ENCODE measurements at regions not wholly inside any gene's neighbourhood (a gene's known extent, or its start where the extent isn't known, plus 50 kb on each side); places are given as distances from the start of the nearest gene placed in this dataset.

GRCh38 chr7:68684246-68684839, 913.9 kb upstream of the AUTS2 start:
- H3K4me1 ChIP-seq: no peaks in the 10 kb centered on the region
- peak in 1 of 2 donors; percentile 44 for DNase-seq
- TF ChIP-seq EP300 (IDR thresholded peaks at IDR 0.05): no peak
- TF ChIP-seq POLR2AphosphoS5 (IDR thresholded peaks at IDR 0.05): no peak
- no peak for TF ChIP-seq CTCF (IDR thresholded peaks at IDR 0.05)
- TF ChIP-seq POLR2A (IDR thresholded peaks at IDR 0.05): no peak
- intact Hi-C loops (cut with DNase I; ENCODE audit: low total_unique reads): no loop called here
- peaks cover 0 to 9% (median 2%) of the 10 kb centered on the region in 4 donors for H3K9me3 ChIP-seq
- H3K36me3 ChIP-seq: no peaks in the 10 kb centered on the region
- 78 to 85% (median 81%) methylated on average over 8 of the region's 8 CpGs for WGBS, 5 donors
- no peaks in the 10 kb centered on the region for H3K27me3 ChIP-seq
- no peak overlapping the region for H3K4me3 ChIP-seq
- no peak overlapping the region for H3K27ac ChIP-seq

- TF ChIP-seq CTCF (IDR thresholded peaks at IDR 0.05) (no peak), POLR2A (IDR thresholded peaks at IDR 0.05) (no peak), POLR2AphosphoS5 (IDR thresholded peaks at IDR 0.05) (no peak), EP300 (IDR thresholded peaks at IDR 0.05) (no peak)
- H3K4me1 ChIP-seq: no peaks in the 10 kb centered on the region
- H3K27ac ChIP-seq: no peak overlapping the region
- intact Hi-C loops (cut with DNase I; ENCODE audit: low total_unique reads): no loop called here
- 78 to 89% (median 81%) methylated on average over 7 of the region's 7 CpGs for WGBS, 5 donors
- H3K27me3 ChIP-seq: no peaks in the 10 kb centered on the region
- no peaks in the 10 kb centered on the region for H3K36me3 ChIP-seq
- peaks cover 0 to 9% (median 2%) of the 10 kb centered on the region in 4 donors for H3K9me3 ChIP-seq
- no peak for DNase-seq
- no peak overlapping the region for H3K4me3 ChIP-seq
Measured at GRCh38 chr7:68684996-68685395, 913.3 kb upstream of the AUTS2 start.

- no peak for DNase-seq
- no peaks in the 10 kb centered on the region for H3K4me1 ChIP-seq
- H3K9me3 ChIP-seq: peaks cover 0 to 15% (median 4%) of the 10 kb centered on the region in 4 donors
- no peaks in the 10 kb centered on the region for H3K27me3 ChIP-seq
- no peak overlapping the region for H3K4me3 ChIP-seq
- H3K27ac ChIP-seq: no peak overlapping the region
- no peaks in the 10 kb centered on the region for H3K36me3 ChIP-seq
- no peak for TF ChIP-seq CTCF (IDR thresholded peaks at IDR 0.05)
- TF ChIP-seq EP300 (IDR thresholded peaks at IDR 0.05): no peak
- TF ChIP-seq POLR2A (IDR thresholded peaks at IDR 0.05): no peak
- no peak for TF ChIP-seq POLR2AphosphoS5 (IDR thresholded peaks at IDR 0.05)
- WGBS, 5 donors: 42 to 59% (median 55%) methylated on average over 8 of the region's 8 CpGs
- intact Hi-C loops (cut with DNase I; ENCODE audit: low total_unique reads): no loop called here
Measured at GRCh38 chr7:68688416-68689086, 909.7 kb upstream of the AUTS2 start.

GRCh38 chr7:68689087-68689433, 909.2 kb upstream of the AUTS2 start:
- no peaks in the 10 kb centered on the region for H3K4me1 ChIP-seq
- H3K27ac ChIP-seq: no peak overlapping the region
- TF ChIP-seq EP300 (IDR thresholded peaks at IDR 0.05): no peak
- no peak for TF ChIP-seq POLR2A (IDR thresholded peaks at IDR 0.05)
- no peak for TF ChIP-seq CTCF (IDR thresholded peaks at IDR 0.05)
- TF ChIP-seq POLR2AphosphoS5 (IDR thresholded peaks at IDR 0.05): no peak
- intact Hi-C loops (cut with DNase I; ENCODE audit: low total_unique reads): no loop called here
- WGBS, 5 donors: 79 to 84% (median 81%) methylated on average over 5 of the region's 5 CpGs
- no peaks in the 10 kb centered on the region for H3K36me3 ChIP-seq
- DNase-seq: no peak
- no peak overlapping the region for H3K4me3 ChIP-seq
- H3K27me3 ChIP-seq: no peaks in the 10 kb centered on the region
- H3K9me3 ChIP-seq: peaks cover 0 to 20% (median 7%) of the 10 kb centered on the region in 4 donors
